HG03097 (cell line): ENCODE measurements at regions not wholly inside any gene's neighbourhood (a gene's known extent, or its start where the extent isn't known, plus 50 kb on each side); places are given as distances from the start of the nearest gene placed in this dataset.

ENCODE experiments used
- ATAC-seq: cut with Tn5 transposase; IDR thresholded peaks from one replicate; pipeline ENCODE4 v1.9.1; 2021; ENCODE audit not compliant: unreplicated experiment, low FRiP score

GRCh38 chr3:66797889-66798560 is 200.1 kb upstream of the KBTBD8 start:
- no peak for ATAC-seq

GRCh38 chr3:66800941-66801545 is 197.1 kb upstream of the KBTBD8 start:
- ATAC-seq: no peak

- ATAC-seq: no peak
Measured at GRCh38 chr3:66803206-66803605, 194.9 kb upstream of the KBTBD8 start.

- ATAC-seq: no peak
Measured at GRCh38 chr3:66803721-66804695, 194.1 kb upstream of the KBTBD8 start.

GRCh38 chr3:66808891-66809594 is 189.1 kb upstream of the KBTBD8 start:
- ATAC-seq: no peak

GRCh38 chr3:66809595-66809958 is 188.5 kb upstream of the KBTBD8 start:
- ATAC-seq: no peak

- no peak for ATAC-seq
Measured at GRCh38 chr3:66812136-66812535, 186.0 kb upstream of the KBTBD8 start.

- ATAC-seq: no peak
Measured at GRCh38 chr3:66812741-66813140, 185.4 kb upstream of the KBTBD8 start.

- ATAC-seq: no peak
Measured at GRCh38 chr3:66816090-66816761, 181.9 kb upstream of the KBTBD8 start.

GRCh38 chr3:66817951-66818557 is 180.1 kb upstream of the KBTBD8 start:
- no peak for ATAC-seq

- no peak for ATAC-seq
Measured at GRCh38 chr3:66819993-66820501, 178.1 kb upstream of the KBTBD8 start.

GRCh38 chr3:66822186-66823008 is 175.7 kb upstream of the KBTBD8 start:
- ATAC-seq: peak; percentile 59

GRCh38 chr3:66823009-66823397 is 175.1 kb upstream of the KBTBD8 start:
- ATAC-seq: no peak

GRCh38 chr3:66823532-66823931 is 174.6 kb upstream of the KBTBD8 start:
- no peak for ATAC-seq

- ATAC-seq: no peak
Measured at GRCh38 chr3:66825375-66825774, 172.7 kb upstream of the KBTBD8 start.

GRCh38 chr3:66827726-66828125 is 170.4 kb upstream of the KBTBD8 start:
- ATAC-seq: no peak

GRCh38 chr3:66828303-66828702 is 169.8 kb upstream of the KBTBD8 start:
- ATAC-seq: no peak

- ATAC-seq: no peak
Measured at GRCh38 chr3:66830301-66830700, 167.8 kb upstream of the KBTBD8 start.

GRCh38 chr3:66831931-66832330 is 166.2 kb upstream of the KBTBD8 start:
- ATAC-seq: no peak
